Upper lobe of left lung (tissue), 4 donors: ENCODE measurements at regions not wholly inside any gene's neighbourhood (a gene's known extent, or its start where the extent isn't known, plus 50 kb on each side); places are given as distances from the start of the nearest gene placed in this dataset.

Experiments
- EP300 ChIP-seq, 4 donors: sonication (generic); formaldehyde crosslinking; IDR thresholded peaks; one replicate each; pipeline ENCODE4 v1.5.1; 2017; ENCODE audit warnings: antibody characterized with exemption in 4 of 4, control low read depth in 2 of 4
- POLR2A ChIP-seq, 4 donors: fragments of 450-650 bp; IDR thresholded peaks; one replicate each; pipeline ENCODE4 v1.5.1; 2016 to 2017; ENCODE audit warnings: antibody characterized with exemption in 4 of 4, mild to moderate bottlenecking in 2 of 4
- TF ChIP-seq, protein P1 (sequence below), 6 experiments: fragments of 450-650 bp in 4 of 6; fragments of 200-600 bp in 2 of 6; sonication (generic) in 2 of 6; IDR thresholded peaks; one replicate each; pipeline ENCODE4 v1.5.1; 2016 to 2019; ENCODE audit warnings: antibody characterized with exemption in 6 of 6

GRCh38 chr4:17203797-17204196 lies 305.4 kb upstream of the LDB2 start:
- TF ChIP-seq, protein P1, sequence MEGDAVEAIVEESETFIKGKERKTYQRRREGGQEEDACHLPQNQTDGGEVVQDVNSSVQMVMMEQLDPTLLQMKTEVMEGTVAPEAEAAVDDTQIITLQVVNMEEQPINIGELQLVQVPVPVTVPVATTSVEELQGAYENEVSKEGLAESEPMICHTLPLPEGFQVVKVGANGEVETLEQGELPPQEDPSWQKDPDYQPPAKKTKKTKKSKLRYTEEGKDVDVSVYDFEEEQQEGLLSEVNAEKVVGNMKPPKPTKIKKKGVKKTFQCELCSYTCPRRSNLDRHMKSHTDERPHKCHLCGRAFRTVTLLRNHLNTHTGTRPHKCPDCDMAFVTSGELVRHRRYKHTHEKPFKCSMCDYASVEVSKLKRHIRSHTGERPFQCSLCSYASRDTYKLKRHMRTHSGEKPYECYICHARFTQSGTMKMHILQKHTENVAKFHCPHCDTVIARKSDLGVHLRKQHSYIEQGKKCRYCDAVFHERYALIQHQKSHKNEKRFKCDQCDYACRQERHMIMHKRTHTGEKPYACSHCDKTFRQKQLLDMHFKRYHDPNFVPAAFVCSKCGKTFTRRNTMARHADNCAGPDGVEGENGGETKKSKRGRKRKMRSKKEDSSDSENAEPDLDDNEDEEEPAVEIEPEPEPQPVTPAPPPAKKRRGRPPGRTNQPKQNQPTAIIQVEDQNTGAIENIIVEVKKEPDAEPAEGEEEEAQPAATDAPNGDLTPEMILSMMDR (IDR thresholded peaks at IDR 0.05) = no peak
- TF ChIP-seq EP300 (IDR thresholded peaks at IDR 0.05) (no peak), POLR2A (IDR thresholded peaks at IDR 0.05) (no peak)
